H1 (cell line): ENCODE measurements at regions not wholly inside any gene's neighbourhood (a gene's known extent, or its start where the extent isn't known, plus 50 kb on each side); places are given as distances from the start of the nearest gene placed in this dataset.

Experiments
- CHD1 ChIP-seq: IDR thresholded peaks from 2 replicates; pipeline ENCODE4 v1.6.1; 2012; ENCODE audit warnings: low read depth, low read length, improper control_type of control experiment
- CREB1 ChIP-seq: IDR thresholded peaks from 2 replicates; pipeline ENCODE4 v1.6.1; 2012; ENCODE audit warnings: inconsistent platforms
- EZH2 ChIP-seq: fragments of 200-600 bp; sonication (generic); IDR thresholded peaks from 2 replicates; pipeline ENCODE4 v1.7.1; 2012; ENCODE audit warnings: low read depth, mild to moderate bottlenecking, moderate library complexity, low read length, inconsistent platforms; ENCODE audit not compliant: severe bottlenecking
- GTF2F1 ChIP-seq: IDR thresholded peaks from 2 replicates; pipeline ENCODE4 v1.6.1; 2012; ENCODE audit warnings: low read depth, low read length, improper control_type of control experiment, borderline replicate concordance
- JUN ChIP-seq: IDR thresholded peaks from 2 replicates; pipeline ENCODE4 v1.6.1; 2011; ENCODE audit warnings: low read depth, mild to moderate bottlenecking, improper control_type of control experiment, low read length
- JUND ChIP-seq: IDR thresholded peaks from 2 replicates; pipeline ENCODE4 v1.6.1; 2011; ENCODE audit warnings: mild to moderate bottlenecking, improper control_type of control experiment, low read length
- MAX ChIP-seq: IDR thresholded peaks from 2 replicates; pipeline ENCODE4 v1.6.1; 2012; ENCODE audit warnings: inconsistent platforms
- TF ChIP-seq, protein P1 (sequence below), 3 experiments: IDR thresholded peaks; 1 replicate in 2 of 3; 2 replicates in 1 of 3; pipeline versions ENCODE4 v1.5.1 to v1.6.1; 2011; ENCODE audit warnings: low read length in 3 of 3, mild to moderate bottlenecking in 3 of 3, inconsistent platforms in 2 of 3, low read depth in 1 of 3, moderate library complexity in 1 of 3; ENCODE audit not compliant: insufficient read depth in 1 of 3; ENCODE audit errors: control extremely low read depth in 1 of 3

- TF ChIP-seq CREB1 = no peak
- TF ChIP-seq MAX = no peak
- TF ChIP-seq JUN = no peak
- TF ChIP-seq, protein P1, sequence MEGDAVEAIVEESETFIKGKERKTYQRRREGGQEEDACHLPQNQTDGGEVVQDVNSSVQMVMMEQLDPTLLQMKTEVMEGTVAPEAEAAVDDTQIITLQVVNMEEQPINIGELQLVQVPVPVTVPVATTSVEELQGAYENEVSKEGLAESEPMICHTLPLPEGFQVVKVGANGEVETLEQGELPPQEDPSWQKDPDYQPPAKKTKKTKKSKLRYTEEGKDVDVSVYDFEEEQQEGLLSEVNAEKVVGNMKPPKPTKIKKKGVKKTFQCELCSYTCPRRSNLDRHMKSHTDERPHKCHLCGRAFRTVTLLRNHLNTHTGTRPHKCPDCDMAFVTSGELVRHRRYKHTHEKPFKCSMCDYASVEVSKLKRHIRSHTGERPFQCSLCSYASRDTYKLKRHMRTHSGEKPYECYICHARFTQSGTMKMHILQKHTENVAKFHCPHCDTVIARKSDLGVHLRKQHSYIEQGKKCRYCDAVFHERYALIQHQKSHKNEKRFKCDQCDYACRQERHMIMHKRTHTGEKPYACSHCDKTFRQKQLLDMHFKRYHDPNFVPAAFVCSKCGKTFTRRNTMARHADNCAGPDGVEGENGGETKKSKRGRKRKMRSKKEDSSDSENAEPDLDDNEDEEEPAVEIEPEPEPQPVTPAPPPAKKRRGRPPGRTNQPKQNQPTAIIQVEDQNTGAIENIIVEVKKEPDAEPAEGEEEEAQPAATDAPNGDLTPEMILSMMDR (IDR thresholded peaks at IDR 0.05; ENCODE audit: control extremely low read depth in 1 of 3, insufficient read depth in 1 of 3, low read depth in 1 of 3, low read length in 3 of 3) = no peak
- TF ChIP-seq CHD1 = no peak
- TF ChIP-seq GTF2F1 = no peak
- no peak for TF ChIP-seq JUND
- TF ChIP-seq EZH2 = no peak
Measured at GRCh38 chr2:146025519-146025918, 1505.6 kb upstream of the ZEB2 start.
